A673 (cell line): ENCODE measurements at regions not wholly inside any gene's neighbourhood (a gene's known extent, or its start where the extent isn't known, plus 50 kb on each side); places are given as distances from the start of the nearest gene placed in this dataset.

Source experiments
- EZH2 ChIP-seq: fragments of 200-600 bp; sonication (generic); IDR thresholded peaks from 2 replicates; pipeline ENCODE4 v1.6.1; 2017; ENCODE audit warnings: borderline replicate concordance, low read depth, mild to moderate bottlenecking, mixed read lengths, antibody characterized with exemption, low read length; ENCODE audit not compliant: poor library complexity, severe bottlenecking
- TF ChIP-seq, protein P1 (sequence below): fragments of 300-800, 200-600 bp; sonication (generic); conservative IDR thresholded peaks from 2 replicates; pipeline ENCODE4 v1.5.1; 2017; ENCODE audit warnings: low read depth, mild to moderate bottlenecking, antibody characterized with exemption, low read length, moderate library complexity, mixed read lengths

GRCh38 chr22:48736593-48737460, 1090.8 kb downstream of the BRD1 start:
- TF ChIP-seq EZH2 = no peak
- TF ChIP-seq, protein P1, sequence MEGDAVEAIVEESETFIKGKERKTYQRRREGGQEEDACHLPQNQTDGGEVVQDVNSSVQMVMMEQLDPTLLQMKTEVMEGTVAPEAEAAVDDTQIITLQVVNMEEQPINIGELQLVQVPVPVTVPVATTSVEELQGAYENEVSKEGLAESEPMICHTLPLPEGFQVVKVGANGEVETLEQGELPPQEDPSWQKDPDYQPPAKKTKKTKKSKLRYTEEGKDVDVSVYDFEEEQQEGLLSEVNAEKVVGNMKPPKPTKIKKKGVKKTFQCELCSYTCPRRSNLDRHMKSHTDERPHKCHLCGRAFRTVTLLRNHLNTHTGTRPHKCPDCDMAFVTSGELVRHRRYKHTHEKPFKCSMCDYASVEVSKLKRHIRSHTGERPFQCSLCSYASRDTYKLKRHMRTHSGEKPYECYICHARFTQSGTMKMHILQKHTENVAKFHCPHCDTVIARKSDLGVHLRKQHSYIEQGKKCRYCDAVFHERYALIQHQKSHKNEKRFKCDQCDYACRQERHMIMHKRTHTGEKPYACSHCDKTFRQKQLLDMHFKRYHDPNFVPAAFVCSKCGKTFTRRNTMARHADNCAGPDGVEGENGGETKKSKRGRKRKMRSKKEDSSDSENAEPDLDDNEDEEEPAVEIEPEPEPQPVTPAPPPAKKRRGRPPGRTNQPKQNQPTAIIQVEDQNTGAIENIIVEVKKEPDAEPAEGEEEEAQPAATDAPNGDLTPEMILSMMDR = no peak
